Inflammatory macrophage treated with lipopolysaccharide for 1 hour (primary cell): ENCODE measurements at regions not wholly inside any gene's neighbourhood (a gene's known extent, or its start where the extent isn't known, plus 50 kb on each side); places are given as distances from the start of the nearest gene placed in this dataset.

Experiments used
- DNase-seq, 2 donors: peaks; one replicate each; pipeline ENCODE4 v3.0.0-alpha.2; 2020 to 2022

DNA sequence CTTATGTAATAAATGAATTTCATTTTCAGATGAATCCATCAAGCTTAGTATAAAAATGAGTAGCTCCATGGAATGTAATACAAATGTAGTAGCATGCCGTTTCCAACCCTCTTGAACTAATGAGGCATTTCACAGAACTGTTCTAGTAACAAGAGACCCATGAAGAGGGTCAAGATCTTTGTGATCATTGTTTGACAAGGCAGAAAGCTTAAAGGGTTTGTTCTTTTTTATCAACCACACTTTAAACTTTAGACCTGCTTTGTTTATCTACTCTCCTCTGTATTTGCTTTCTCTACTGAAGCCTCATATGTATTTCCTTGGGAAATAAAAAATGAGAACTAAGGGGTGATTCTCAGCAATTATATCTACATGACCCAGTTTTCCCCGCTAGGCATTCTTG, 513.9 kb downstream of the ARAP2 start:
- no peak for DNase-seq

- no peak for DNase-seq
These were observed 509.8 kb downstream of the ARAP2 start for GRCh38 chr4:35734381-35735098.

DNA sequence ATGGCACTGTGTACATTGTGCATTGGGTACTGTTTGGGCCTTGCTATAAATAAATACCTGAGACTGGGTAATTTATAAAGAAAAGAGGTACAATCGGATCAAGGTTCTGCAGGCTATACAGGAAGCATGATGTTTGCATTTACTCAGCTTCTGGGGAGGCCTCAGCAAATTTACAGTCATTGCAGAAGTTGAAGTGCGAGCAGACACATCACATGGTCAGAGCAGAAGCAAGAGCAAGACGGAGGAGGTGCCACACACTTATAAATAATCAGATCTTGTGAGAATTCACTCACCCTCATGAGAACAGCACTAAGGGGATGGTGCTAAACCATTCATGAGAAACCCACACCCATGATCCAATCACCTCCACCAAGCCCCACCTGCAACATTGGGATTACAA, 505.0 kb downstream of the ARAP2 start:
- no peak for DNase-seq

- no peak for DNase-seq
These were observed 490.3 kb downstream of the ARAP2 start for GRCh38 chr4:35754047-35754446.

DNA sequence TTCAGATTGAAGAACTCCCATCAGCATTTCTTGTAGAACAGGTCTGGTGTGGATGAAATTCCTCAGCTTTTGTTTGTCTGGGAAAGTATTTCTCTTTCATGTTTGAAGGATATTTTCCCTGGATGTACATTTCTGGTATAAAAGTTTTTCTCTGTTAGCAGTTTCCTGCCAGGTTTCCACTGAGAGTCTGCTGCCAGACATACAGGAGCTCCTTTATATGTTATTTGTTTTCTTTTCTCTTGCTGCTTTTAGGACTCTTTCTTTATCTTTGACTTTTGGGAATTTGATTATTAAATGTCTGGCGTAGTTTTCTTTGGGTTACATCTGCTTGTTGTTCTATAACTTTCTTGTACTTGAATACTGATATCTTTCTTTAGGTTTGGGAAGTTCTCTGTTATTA, 486.5 kb downstream of the ARAP2 start:
- no peak for DNase-seq

- DNase-seq: no peak
These were observed 483.5 kb downstream of the ARAP2 start for GRCh38 chr4:35760807-35761206.

- DNase-seq: no peak
These were observed 472.7 kb downstream of the ARAP2 start for GRCh38 chr4:35771571-35771970.

GRCh38 chr4:35772291-35772690, 472.0 kb downstream of the ARAP2 start:
- DNase-seq: no peak

DNA sequence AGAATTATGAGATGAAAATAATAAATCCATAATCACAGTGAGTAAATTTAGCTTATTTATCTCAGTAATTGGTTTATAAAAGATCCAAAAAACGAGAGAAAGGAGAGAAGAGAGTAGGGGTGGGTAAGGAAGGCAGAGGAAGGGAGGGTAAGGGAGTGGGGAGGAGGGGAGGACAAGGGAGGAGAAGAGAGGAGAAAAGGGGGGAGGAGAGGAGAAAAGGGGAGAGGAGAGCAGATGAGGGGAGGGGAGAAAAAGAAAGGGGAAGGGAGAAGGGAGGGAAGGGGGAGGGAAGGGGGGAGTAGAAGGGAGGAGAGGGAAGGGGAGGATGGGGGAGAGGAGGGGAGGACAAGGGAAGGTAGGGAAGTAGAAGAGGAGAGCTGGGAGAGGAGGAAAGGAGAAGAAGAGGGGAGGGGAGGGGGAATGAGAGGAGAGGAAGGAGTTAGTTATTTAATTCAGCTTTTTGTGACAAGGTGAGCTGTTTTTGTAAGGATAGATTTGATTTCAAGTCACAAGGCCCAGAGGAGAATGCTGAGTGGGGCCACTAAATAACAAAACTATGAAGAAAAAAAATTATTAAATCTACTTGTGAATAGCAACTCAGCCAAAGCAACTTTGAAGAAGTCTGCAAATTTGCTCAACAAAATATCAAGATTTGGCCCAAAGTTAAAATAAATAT, 454.3 kb downstream of the ARAP2 start:
- no peak for DNase-seq

- DNase-seq: no peak
These were observed 451.1 kb downstream of the ARAP2 start for GRCh38 chr4:35793045-35793722.

- no peak for DNase-seq
These were observed 450.5 kb downstream of the ARAP2 start for GRCh38 chr4:35793766-35794165.

GRCh38 chr4:35800669-35801068, 443.6 kb downstream of the ARAP2 start:
- no peak for DNase-seq

DNA sequence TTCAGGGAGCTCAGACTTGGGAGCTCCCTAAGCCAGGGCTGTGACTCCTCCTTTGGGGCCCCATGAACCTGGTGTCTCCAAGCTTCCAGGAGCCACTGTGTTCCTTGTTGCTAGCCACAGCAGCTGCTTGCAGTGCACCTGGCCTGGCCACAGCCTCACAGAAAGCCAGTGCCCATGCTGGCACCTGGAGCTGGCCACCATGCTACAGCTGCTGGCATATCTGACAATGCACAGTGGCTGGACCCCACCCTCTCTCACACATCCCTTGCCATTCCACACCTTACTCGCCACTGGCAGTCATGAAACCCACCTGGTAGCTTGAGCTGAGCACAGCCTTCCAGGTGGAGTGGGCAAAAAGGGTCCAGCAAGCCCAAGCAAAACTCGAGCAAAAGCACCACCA, 441.7 kb downstream of the ARAP2 start:
- DNase-seq: no peak

DNA sequence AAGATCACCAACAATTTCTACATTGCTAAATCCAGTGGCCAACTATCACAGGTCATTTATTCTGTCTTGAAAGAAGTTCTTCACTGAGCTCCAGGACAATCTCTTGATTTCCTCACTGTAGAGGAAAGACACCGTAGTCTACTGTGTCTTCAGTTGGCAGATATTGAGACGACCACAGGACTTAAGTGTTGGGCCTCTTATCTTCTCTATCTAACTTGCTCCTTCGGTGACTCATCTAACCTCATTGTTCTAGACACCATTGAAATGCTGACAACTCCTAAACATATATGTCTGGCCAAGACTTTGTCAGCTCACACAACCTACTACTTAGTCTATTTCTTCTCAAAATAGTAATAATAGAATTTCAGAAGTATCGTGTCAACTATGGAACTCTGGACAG, 425.8 kb downstream of the ARAP2 start:
- DNase-seq: no peak

DNA sequence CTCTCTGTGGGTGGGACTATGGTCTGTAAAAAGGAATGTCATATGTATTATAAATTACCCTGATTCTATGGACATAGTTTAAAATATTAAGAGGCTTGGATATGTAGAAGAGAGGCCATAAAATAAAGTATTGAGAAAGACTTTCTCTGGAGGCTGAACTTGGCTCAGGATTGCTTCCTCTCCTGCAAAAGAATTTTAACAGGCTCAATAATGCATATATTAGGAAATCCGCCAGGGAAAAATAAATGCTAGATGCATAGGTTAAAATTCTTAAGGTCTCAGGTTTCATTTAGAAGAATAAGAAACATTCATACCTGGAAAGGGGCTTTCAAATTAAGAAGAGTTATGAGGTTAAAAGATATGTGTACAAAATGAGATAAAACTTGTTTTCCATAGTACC, 424.3 kb downstream of the ARAP2 start:
- no peak for DNase-seq

DNA sequence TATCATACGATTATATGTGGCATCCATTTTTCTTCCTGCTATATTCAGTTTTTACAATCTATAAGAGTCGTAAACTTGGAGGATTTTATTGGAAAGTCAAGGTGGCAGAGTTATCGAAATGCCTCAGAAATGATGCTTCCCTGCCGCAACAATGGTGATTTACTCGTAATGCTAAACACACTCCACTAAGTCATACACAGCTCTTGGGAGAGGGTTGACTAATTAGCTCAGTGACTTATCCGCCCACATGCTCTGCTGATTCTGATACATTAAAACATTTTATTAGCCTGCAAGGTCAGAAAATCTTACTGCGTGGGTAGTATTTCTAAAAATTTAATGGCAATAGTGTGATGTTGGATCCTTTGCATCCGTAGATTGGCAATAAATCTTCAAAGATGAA, 420.1 kb downstream of the ARAP2 start:
- no peak for DNase-seq

- DNase-seq: no peak
These were observed 408.4 kb downstream of the ARAP2 start for GRCh38 chr4:35835893-35836292.

DNA sequence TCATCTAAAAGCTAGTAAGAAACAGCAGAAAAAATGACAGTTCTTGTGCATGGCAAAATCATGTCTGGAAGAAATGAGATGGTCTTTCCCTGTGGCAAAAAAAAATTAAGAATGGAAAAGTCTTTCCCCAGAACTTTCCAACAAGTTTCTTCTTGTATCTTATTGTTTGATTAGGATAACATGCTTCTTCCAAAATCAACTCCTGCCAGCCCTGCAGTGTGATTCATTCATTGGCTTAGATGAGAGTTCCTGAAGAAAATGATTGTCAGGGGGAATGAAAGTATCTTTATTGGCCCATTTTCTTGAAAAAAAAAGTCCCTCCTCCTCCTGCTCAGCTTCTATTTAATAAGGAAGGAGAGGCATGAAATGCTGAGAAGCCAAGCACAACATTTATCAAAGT, 407.7 kb downstream of the ARAP2 start:
- no peak for DNase-seq

DNA sequence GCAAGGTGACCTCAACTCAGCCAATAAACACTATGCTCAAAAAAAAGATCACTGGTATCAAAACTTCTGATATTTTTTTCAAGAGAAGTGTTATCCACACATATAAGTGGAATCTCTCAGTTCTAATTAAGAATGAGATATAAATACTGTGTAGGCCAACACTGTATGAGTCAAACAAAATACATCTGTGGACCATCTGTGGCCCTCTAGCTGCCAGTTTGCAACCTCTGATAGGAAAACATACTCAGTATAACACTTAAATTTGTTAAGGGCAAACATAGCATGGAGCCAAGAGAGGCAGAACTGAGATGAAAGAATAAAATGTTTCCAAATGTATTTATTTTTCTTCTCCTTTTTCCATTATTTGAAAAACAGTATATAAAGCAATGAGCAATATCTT, 377.3 kb downstream of the ARAP2 start:
- DNase-seq: no peak

GRCh38 chr4:35872273-35872672, 372.0 kb downstream of the ARAP2 start:
- no peak for DNase-seq

DNA sequence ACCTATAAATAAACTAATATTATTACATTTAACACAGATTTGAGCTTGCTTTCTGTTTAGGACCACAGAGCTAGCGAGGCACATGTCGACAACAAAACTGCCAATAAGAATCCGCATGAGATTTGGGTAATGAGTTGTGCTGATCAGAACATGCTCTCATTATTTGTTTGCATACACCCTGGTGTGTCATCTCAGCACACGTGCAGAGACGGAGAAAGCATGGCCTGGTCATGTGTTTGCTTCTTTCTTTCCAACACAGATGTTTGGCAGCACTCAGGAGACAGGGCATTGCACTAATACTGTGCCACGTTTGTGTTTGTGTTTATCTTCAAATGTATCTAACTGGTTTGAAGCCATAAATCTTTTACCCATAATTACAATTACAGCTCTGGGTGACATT, 364.8 kb downstream of the ARAP2 start:
- no peak for DNase-seq

DNA sequence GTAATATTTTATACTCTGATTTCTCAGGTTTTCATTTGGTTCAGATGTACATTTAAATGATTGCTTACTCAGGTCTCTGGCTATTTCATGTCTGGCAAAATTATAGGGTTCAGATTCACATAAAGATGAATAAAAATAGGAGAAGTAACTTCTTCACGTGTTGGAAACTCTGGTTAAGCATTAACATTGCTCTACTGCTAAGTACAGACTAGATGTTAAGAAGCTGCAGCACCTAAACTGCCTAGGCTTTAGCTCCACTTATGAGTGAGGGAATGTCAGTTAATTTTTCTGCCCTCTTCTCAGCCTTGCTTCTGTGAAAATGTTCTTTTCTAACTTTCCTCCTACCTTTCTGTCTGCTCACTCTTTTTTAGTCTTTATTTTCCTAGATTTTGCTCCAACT, 361.2 kb downstream of the ARAP2 start:
- no peak for DNase-seq

GRCh38 chr4:35884714-35885480, 359.4 kb downstream of the ARAP2 start:
- DNase-seq: peak in 1 of 2 donors; percentile 7

GRCh38 chr4:35897808-35898207, 346.5 kb downstream of the ARAP2 start:
- no peak for DNase-seq
